Gastroesophageal sphincter (tissue), 4 donors: ENCODE measurements at regions not wholly inside any gene's neighbourhood (a gene's known extent, or its start where the extent isn't known, plus 50 kb on each side); places are given as distances from the start of the nearest gene placed in this dataset.

Experiments
- ATAC-seq: fragments of 150-250 bp; one replicate; pipeline ENCODE4 v1.9.1; 2016; ENCODE audit warnings: mild to moderate bottlenecking, moderate library complexity
- H3K27ac ChIP-seq, 4 donors: fragments of 200-600 bp; sonication (generic) in 3 of 4; 1 replicate in 3 of 4; 2 replicates in 1 of 4; pipeline ENCODE4 v1.5.1; 2016 to 2019
- H3K27me3 ChIP-seq: fragments of 200-600 bp; sonication (generic); one replicate; pipeline ENCODE4 v1.5.1; 2019
- H3K36me3 ChIP-seq, 2 donors: fragments of 200-600 bp; sonication (generic); one replicate each; pipeline ENCODE4 v1.5.1; 2019; ENCODE audit warnings: control low read depth in 1 of 2
- H3K4me1 ChIP-seq, 3 donors: fragments of 200-600 bp; sonication (generic); 1 replicate in 2 of 3; 2 replicates in 1 of 3; pipeline ENCODE4 v1.5.1; 2016 to 2019; ENCODE audit warnings: control low read depth in 2 of 3
- H3K4me3 ChIP-seq, 2 donors: fragments of 200-600 bp; sonication (generic); one replicate each; pipeline ENCODE4 v1.5.1; 2019; ENCODE audit warnings: mild to moderate bottlenecking in 1 of 2, moderate library complexity in 1 of 2
- H3K9me3 ChIP-seq, 3 donors: fragments of 200-600 bp; sonication (generic); one replicate each; pipeline ENCODE4 v1.5.1; 2017 to 2019; ENCODE audit warnings: control low read depth in 2 of 3
- CTCF ChIP-seq, 4 experiments: fragments of 200-600 bp in 2 of 4; fragments of 450-650 bp in 2 of 4; sonication (generic) in 1 of 4; IDR thresholded peaks; one replicate each; pipeline ENCODE4 v1.5.1; 2017 to 2019; ENCODE audit warnings: antibody characterized with exemption in 4 of 4, mild to moderate bottlenecking in 2 of 4, moderate library complexity in 2 of 4
- EP300 ChIP-seq: sonication (generic); formaldehyde crosslinking; IDR thresholded peaks from one replicate; pipeline ENCODE4 v1.6.1; 2017; ENCODE audit warnings: antibody characterized with exemption, mild to moderate bottlenecking
- POLR2A ChIP-seq, 2 donors: fragments of 450-650 bp; IDR thresholded peaks; one replicate each; pipeline ENCODE4 v1.6.1; 2017; ENCODE audit warnings: antibody characterized with exemption in 2 of 2, mild to moderate bottlenecking in 2 of 2, moderate library complexity in 1 of 2
- POLR2AphosphoS5 ChIP-seq: sonication (generic); formaldehyde crosslinking; IDR thresholded peaks from one replicate; pipeline ENCODE4 v1.6.1; 2017; ENCODE audit warnings: antibody characterized with exemption
- WGBS, 2 donors: methylation state at CpG; one replicate each; pipeline ENCODE4 v1.1.5; 2018; ENCODE audit warnings: low coverage in 1 of 2; 5-methylcytosine and 5-hydroxymethylcytosine counted together

GRCh38 chr14:100660882-100661635 is 65.6 kb upstream of the DLK1 start:
- Histone ChIP-seq H3K4me3 (no peak overlapping the region), H3K27me3 (peaks cover 35% of the 10 kb centered on the region), H3K9me3 (no peaks in the 10 kb centered on the region), H3K36me3 (no peaks in the 10 kb centered on the region), H3K27ac (peak overlapping the region in 1 of 4 donors; percentile 14), H3K4me1 (peaks cover 0 to 27% (median 0%) of the 10 kb centered on the region in 3 donors)
- no peak for ATAC-seq
- TF ChIP-seq CTCF (IDR thresholded peaks at IDR 0.05) (no peak), POLR2A (IDR thresholded peaks at IDR 0.05) (no peak), POLR2AphosphoS5 (no peak), EP300 (no peak)
- WGBS, 2 donors: 42 to 50% methylated on average over 14 of the region's 18 CpGs

GRCh38 chr14:100662879-100663760 is 63.6 kb upstream of the DLK1 start:
- Histone ChIP-seq H3K27me3 (peaks cover 39% of the 10 kb centered on the region), H3K36me3 (no peaks in the 10 kb centered on the region), H3K9me3 (no peaks in the 10 kb centered on the region), H3K4me1 (peaks cover 0 to 27% (median 0%) of the 10 kb centered on the region in 3 donors), H3K27ac (no peak overlapping the region), H3K4me3 (no peak overlapping the region)
- ATAC-seq: no peak
- WGBS, 2 donors: 31 to 38% methylated on average over 18 to 19 of the region's 21 CpGs
- TF ChIP-seq CTCF (IDR thresholded peaks at IDR 0.05): peak in 3 of 4 experiments; percentile 75 to 86 (median 86)
- TF ChIP-seq POLR2A (IDR thresholded peaks at IDR 0.05): no peak

GRCh38 chr14:100663761-100664052 is 63.0 kb upstream of the DLK1 start:
- ATAC-seq: no peak
- TF ChIP-seq CTCF (IDR thresholded peaks at IDR 0.05): no peak
- TF ChIP-seq POLR2A (IDR thresholded peaks at IDR 0.05): no peak
- TF ChIP-seq EP300: no peak
- TF ChIP-seq POLR2AphosphoS5: no peak
- 69 to 86% methylated on average over 1 to 3 of the region's 3 CpGs for WGBS, 2 donors
- Histone ChIP-seq H3K4me3 (no peak overlapping the region), H3K27me3 (peaks cover 45% of the 10 kb centered on the region), H3K9me3 (no peaks in the 10 kb centered on the region), H3K4me1 (peaks cover 0 to 27% (median 0%) of the 10 kb centered on the region in 3 donors), H3K36me3 (no peaks in the 10 kb centered on the region), H3K27ac (no peak overlapping the region)

- Histone ChIP-seq H3K9me3 (no peaks in the 10 kb centered on the region), H3K27me3 (peaks cover 49% of the 10 kb centered on the region), H3K36me3 (no peaks in the 10 kb centered on the region), H3K4me3 (no peak overlapping the region), H3K27ac (no peak overlapping the region), H3K4me1 (peaks cover 0 to 27% (median 0%) of the 10 kb centered on the region in 3 donors)
- no peak for TF ChIP-seq EP300
- TF ChIP-seq CTCF (IDR thresholded peaks at IDR 0.05): no peak
- no peak for TF ChIP-seq POLR2AphosphoS5
- no peak for TF ChIP-seq POLR2A (IDR thresholded peaks at IDR 0.05)
- no peak for ATAC-seq
- WGBS, 2 donors: 38% methylated on average over 2 of the region's 5 CpGs; no CpG with 5 or more reads in 1 of the 2 donors
Measured at GRCh38 chr14:100664231-100664630, 62.5 kb upstream of the DLK1 start.
